ENCODE measurements at regions not wholly inside any gene's neighbourhood (a gene's known extent, or its start where the extent isn't known, plus 50 kb on each side); places are given as distances from the start of the nearest gene placed in this dataset.
"Not testable (repeated sequence)": the region's sequence is repeated elsewhere in the genome, so short reads cannot be mapped to it uniquely, and the experiment has no call there.

DNA sequence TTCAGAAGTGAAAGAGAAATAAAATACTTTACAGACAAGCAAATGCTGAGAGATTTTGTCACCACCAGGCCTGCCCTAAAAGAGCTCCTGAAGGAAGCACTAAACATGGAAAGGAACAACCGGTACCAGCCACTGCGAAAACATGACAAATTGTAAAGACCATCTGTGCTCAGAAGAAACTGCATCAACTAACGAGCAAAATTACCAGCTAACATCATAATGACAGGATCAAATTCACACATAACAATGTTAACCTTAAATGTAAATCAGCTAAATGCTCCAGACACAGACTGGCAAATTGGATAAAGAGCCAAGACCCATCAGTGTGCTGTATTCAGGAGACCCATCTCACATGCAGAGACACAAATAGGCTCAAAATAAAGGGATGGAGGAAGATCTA is 333.8 kb upstream of the CDH10 start:
- not testable (repeated sequence) for TF ChIP-seq SNAI2 (CRISPR knock-in tag; IDR thresholded peaks at IDR 0.05); BACH2 (CRISPR knock-in tag; IDR thresholded peaks at IDR 0.05; ENCODE audit: borderline replicate concordance); ZNF70 (CRISPR knock-in tag; IDR thresholded peaks at IDR 0.05); ISL1 (CRISPR knock-in tag; IDR thresholded peaks at IDR 0.05); ZFP30 (CRISPR knock-in tag; IDR thresholded peaks at IDR 0.05); ZNF8 (CRISPR knock-in tag; IDR thresholded peaks at IDR 0.05); ZNF565 (CRISPR knock-in tag; conservative IDR thresholded peaks at IDR 0.05; ENCODE audit: low read depth); CSDC2 (CRISPR knock-in tag; IDR thresholded peaks at IDR 0.05); PPARA (CRISPR knock-in tag; IDR thresholded peaks at IDR 0.05; ENCODE audit: borderline replicate concordance)
- TF ChIP-seq, protein P1, sequence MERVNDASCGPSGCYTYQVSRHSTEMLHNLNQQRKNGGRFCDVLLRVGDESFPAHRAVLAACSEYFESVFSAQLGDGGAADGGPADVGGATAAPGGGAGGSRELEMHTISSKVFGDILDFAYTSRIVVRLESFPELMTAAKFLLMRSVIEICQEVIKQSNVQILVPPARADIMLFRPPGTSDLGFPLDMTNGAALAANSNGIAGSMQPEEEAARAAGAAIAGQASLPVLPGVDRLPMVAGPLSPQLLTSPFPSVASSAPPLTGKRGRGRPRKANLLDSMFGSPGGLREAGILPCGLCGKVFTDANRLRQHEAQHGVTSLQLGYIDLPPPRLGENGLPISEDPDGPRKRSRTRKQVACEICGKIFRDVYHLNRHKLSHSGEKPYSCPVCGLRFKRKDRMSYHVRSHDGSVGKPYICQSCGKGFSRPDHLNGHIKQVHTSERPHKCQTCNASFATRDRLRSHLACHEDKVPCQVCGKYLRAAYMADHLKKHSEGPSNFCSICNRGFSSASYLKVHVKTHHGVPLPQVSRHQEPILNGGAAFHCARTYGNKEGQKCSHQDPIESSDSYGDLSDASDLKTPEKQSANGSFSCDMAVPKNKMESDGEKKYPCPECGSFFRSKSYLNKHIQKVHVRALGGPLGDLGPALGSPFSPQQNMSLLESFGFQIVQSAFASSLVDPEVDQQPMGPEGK (CRISPR knock-in tag; IDR thresholded peaks at IDR 0.05; ENCODE audit: borderline replicate concordance): not testable (repeated sequence)

Measured in SK-N-SH treated with all-trans-retinoic acid at 6 μM for 48 hours (cell line).